NCI-H524 (cell line): ENCODE measurements at regions not wholly inside any gene's neighbourhood (a gene's known extent, or its start where the extent isn't known, plus 50 kb on each side); places are given as distances from the start of the nearest gene placed in this dataset.
"Not testable (repeated sequence)": the region's sequence is repeated elsewhere in the genome, so short reads cannot be mapped to it uniquely, and the experiment has no call there.

Experiments used
- DNase-seq, 2 experiments: peaks; one replicate each; lab custom pipeline; 2025; lab: John Stamatoyannopoulos, UW

- peak in 1 of 2 experiments; percentile 91 for DNase-seq
Measured at GRCh38 chr13:86579662-86580061, 780.4 kb upstream of the SLITRK6 start.

GRCh38 chr13:86581706-86582105 is 782.5 kb upstream of the SLITRK6 start:
- no peak for DNase-seq

GRCh38 chr13:86584301-86584700 is 785.1 kb upstream of the SLITRK6 start:
- DNase-seq, result no peak

GRCh38 chr13:86585835-86586234 is 786.6 kb upstream of the SLITRK6 start:
- DNase-seq, result no peak

- no peak for DNase-seq
Measured at GRCh38 chr13:86591862-86592261, 792.6 kb upstream of the SLITRK6 start.

GRCh38 chr13:86601351-86601750 is 802.1 kb upstream of the SLITRK6 start:
- DNase-seq, result no peak

- no peak for DNase-seq
Measured at GRCh38 chr13:86606264-86606663, 807.0 kb upstream of the SLITRK6 start.

GRCh38 chr13:86608701-86609100 is 809.5 kb upstream of the SLITRK6 start:
- peak; percentile 39 to 75 for DNase-seq

GRCh38 chr13:86633346-86633745 is 834.1 kb upstream of the SLITRK6 start:
- DNase-seq, result no peak

- not testable (repeated sequence) for DNase-seq
Measured at GRCh38 chr13:86651171-86651570, 852.0 kb upstream of the SLITRK6 start.

- DNase-seq, result no peak
Measured at GRCh38 chr13:86653009-86653408, 853.8 kb upstream of the SLITRK6 start.

- DNase-seq, result no peak
Measured at GRCh38 chr13:86655561-86655960, 856.3 kb upstream of the SLITRK6 start.

GRCh38 chr13:86660090-86660489 is 860.9 kb upstream of the SLITRK6 start:
- DNase-seq, result no peak

- DNase-seq, result no peak
Measured at GRCh38 chr13:86665842-86666241, 866.6 kb upstream of the SLITRK6 start.

GRCh38 chr13:86673931-86674431 is 874.8 kb upstream of the SLITRK6 start:
- DNase-seq, result no peak

GRCh38 chr13:86681223-86681622 is 882.0 kb upstream of the SLITRK6 start:
- DNase-seq, result no peak

- no peak for DNase-seq
Measured at GRCh38 chr13:86684402-86684801, 885.2 kb upstream of the SLITRK6 start.

- peak; percentile 4 to 8 for DNase-seq
Measured at GRCh38 chr13:86689911-86690310, 890.7 kb upstream of the SLITRK6 start.

- DNase-seq, result no peak
Measured at GRCh38 chr13:86692291-86692690, 893.1 kb upstream of the SLITRK6 start.

GRCh38 chr13:86710013-86710412 is 910.8 kb upstream of the SLITRK6 start:
- DNase-seq, result no peak

GRCh38 chr13:86710896-86711295 is 911.7 kb upstream of the SLITRK6 start:
- no peak for DNase-seq

- DNase-seq, result no peak
Measured at GRCh38 chr13:86714495-86714894, 915.3 kb upstream of the SLITRK6 start.

GRCh38 chr13:86725105-86725504 is 925.9 kb upstream of the SLITRK6 start:
- DNase-seq, result peak in 1 of 2 experiments; percentile 18

- DNase-seq, result no peak
Measured at GRCh38 chr13:86729206-86729605, 930.0 kb upstream of the SLITRK6 start.

GRCh38 chr13:86731987-86732386 is 932.8 kb upstream of the SLITRK6 start:
- no peak for DNase-seq
